Stimulated activated CD4-positive, alpha-beta T cell treated with anti-CD3 and anti-CD28 coated beads, Interleukin-1b, Interleukin-23, amount 100 ng/mL, for 1 hour (primary cell): ENCODE measurements at regions not wholly inside any gene's neighbourhood (a gene's known extent, or its start where the extent isn't known, plus 50 kb on each side); places are given as distances from the start of the nearest gene placed in this dataset.
"Not testable (repeated sequence)": the region's sequence is repeated elsewhere in the genome, so short reads cannot be mapped to it uniquely, and the experiment has no call there.

Source experiments
- DNase-seq, 2 donors: peaks; one replicate each; pipeline ENCODE4 v3.0.0-alpha.2; 2020; ENCODE audit warnings: low read depth in 2 of 2

DNA sequence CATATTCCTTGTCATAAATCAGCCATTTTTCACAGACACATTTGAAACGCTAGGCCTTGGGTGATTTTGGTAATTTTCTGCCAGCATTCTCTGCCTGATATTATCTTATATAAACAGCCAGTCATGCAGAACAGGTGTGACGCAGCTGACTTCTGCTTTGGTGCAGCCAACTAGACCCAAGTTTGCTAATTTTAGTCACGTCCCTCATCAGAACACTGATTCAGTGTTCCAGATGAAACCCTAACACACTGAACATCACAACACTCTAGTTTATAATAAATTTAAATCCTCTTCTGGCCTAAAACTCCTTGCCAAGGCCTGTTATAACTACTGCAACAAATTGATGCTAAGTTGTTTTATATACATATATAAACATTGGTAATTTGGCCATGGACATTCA lies 386.1 kb downstream of the SEC23A start:
- DNase-seq: no peak

DNA sequence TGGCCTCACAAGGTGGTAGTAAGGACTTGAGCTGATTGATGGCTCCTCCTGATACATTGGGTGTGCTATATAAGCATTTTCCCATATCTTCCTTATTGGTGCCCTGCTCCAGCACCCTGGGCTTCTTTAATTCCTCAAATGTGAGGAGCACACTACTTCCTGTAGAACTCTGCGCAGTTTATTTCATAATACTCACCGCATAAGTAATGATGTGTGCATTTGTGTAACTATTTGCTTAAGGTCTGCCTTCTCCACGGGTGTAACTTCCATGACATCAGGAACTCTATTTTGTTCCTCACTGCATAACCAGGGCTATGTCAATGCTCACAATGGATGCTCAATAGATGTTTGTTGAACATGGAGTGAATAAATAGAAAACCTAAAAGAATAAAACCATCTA lies 392.2 kb downstream of the SEC23A start:
- DNase-seq: no peak

DNA sequence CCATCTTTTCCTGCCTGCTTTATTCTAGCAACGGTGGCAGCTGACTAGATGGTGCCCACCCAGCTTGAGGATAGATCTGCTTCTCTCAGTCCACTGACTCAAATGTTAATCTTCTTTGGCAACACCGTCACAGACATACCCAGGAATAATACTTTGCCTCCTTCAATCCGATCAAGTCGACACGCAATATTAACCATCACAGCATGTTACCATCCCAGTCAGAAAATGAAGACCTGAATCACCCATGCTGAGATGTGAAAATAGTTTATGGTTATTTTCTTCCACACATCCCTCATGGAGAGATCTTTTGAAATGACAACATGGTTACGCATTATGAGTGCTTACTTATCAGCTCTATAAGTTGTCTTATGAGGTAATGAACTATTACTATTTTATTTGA lies 392.8 kb downstream of the SEC23A start:
- no peak for DNase-seq

DNA sequence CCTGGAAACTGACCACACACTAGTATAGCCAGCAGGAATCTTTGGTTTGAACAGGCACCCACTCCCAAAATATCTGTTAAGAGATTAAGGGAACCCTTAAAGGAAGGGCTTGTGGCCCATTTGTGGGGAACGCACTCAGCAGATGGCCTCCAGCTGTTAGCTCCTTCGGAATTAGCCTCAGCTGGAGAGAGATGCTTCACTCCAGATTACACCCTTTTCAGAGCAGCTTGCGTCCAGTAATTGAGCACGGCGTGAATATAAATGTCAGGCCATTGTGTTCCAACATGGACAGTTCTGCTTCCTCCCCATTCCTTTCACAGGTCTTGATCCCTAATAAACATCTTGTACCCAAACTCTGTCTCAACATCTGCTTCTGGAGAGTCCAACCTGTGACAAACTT lies 397.8 kb downstream of the SEC23A start:
- DNase-seq: no peak

DNA sequence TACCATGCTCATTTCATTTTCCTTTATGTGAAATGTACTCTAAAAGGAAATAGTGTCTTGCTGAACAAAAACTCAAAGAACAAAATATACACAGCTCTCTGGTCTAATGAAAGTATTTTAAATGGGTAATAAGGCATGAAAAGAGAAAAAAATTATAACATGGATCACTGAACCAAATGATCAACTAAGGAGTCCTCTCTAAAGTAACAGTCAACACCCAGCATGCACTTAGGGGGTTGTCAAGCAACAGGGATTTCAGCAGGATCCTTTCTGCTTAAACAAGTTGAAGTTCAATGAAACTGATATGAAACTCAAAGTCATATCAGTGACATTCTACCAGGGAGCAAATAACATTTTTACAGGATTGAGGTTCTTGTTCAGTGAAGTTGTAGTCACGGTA lies 398.8 kb downstream of the SEC23A start:
- no peak for DNase-seq

DNA sequence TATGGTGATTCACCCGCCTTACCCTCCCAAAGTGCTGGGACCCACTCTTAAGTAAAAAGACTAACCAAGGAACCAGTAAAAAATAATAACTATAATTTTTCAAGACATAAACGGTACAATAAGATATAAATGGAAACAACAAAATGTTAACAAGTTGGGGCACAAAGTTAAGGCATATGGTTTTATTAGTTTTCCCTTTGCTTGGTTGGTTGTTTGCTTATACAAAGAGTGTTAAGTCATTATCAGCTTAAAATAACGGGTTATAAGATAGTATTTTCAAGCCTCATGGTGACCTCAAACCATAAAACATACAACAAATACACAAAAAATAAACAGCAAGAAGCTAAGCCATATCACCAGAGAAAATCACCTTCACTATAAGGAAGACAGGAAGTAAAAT lies 406.1 kb downstream of the SEC23A start:
- no peak for DNase-seq

DNA sequence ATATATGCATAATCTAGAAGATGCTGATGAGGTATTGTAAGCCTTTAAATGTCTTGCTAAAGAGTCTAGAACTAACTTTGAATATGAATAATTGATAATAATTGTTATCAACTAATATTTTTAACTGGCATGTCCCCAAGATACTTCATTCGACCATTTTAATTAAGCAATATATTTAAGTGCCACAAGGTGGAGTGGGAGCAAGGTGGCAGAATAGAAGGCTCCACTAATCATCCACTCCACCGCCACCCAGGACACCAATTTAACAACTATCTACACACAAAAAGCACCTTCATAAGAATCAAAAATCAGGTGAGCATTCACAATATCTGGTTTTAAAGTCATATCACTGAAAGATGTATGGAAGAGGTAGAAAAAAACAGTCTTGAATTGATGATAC lies 409.6 kb downstream of the SEC23A start:
- DNase-seq: no peak

DNA sequence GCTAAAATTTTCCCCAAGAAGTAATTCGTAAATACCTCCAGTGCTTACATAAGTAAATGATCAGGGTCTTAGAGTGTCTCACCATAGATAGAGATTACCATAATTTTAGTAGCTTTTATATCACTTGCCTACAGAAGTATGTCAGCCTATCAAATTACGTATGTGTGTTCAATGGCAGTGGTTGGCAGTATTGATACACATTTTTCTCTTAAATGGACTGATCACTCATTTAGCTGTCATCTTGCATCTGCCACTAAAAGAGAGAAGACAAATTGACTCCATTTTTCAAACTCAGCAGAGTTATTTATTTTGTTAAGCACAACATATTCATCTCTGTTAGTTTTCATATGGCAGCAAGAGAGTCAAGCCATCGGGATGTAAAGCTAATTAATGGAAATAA lies 413.1 kb upstream of the CLEC14A start:
- DNase-seq: no peak

DNA sequence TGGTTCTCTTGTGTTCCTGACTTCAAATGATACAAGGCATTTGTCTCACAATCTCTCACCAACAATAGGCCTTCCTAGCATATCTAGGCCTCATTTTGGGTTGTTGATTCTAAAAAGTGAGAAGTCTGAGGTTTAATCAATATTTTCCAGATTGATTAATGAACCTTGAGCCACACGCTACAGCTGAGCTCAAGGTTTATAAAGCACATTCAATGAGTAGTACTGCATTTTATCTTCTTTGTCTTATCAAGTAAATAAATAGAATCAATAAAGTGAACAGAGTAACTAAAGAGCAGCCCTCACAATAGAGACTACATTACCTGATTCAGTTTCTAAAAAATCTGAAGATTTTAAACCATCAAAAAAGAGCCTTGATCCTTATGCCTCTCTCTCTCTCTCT lies 407.5 kb upstream of the CLEC14A start:
- DNase-seq: no peak

DNA sequence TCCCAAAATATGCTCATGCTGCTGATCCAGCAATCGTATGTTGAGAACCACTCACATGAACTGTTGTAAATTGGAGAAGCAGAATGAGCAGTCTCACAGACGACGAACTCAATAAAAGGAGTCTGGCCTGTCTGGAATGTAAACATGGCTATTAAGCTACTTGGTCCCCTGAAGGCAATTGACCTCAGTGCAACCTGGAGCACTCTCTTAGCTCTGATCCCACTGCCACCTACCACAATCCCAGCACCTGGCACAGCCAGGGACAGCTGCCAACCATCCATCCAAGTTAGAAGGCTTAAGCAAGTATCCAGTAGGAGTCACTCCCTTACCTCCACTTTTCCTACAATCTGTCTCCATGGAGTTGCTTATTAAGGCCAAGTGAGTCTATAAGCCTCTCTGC lies 406.9 kb upstream of the CLEC14A start:
- DNase-seq: no peak

DNA sequence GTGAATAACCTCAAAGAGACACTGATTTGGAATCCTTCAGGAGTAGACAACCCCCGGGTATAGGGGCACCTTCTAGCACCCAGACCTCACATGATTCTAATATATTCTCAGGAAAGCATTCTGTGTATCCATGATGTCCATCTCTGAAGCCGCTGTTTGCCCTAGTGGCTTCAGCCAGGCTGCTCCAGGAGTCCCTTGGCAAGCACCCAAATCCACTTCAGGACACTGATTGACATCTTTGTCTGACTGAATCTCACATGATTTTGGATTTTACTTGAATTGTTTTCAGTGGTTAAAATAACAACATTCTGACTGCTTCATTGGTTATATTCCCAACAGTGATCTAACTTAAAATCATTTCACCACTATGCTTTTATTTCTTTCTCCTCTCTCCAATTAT lies 390.5 kb upstream of the CLEC14A start:
- DNase-seq: no peak

DNA sequence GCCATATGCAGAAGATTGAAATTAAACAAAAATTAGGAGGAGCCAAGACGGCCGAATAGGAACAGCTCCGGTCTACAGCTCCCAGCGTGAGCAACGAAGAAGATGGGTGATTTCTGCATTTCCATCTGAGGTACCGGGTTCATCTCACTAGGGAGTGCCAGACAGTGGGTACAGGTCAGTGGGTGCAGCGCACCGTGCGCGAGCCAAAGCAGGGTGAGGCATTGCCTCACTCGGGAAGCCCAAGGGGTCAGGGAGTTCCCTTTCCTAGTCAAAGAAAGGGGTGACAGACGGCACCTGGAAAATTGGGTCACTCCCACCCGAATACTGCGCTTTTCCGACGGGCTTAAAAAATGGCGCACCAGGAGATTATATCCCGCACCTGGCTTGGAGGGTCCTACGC lies 379.0 kb upstream of the CLEC14A start:
- not testable (repeated sequence) for DNase-seq

DNA sequence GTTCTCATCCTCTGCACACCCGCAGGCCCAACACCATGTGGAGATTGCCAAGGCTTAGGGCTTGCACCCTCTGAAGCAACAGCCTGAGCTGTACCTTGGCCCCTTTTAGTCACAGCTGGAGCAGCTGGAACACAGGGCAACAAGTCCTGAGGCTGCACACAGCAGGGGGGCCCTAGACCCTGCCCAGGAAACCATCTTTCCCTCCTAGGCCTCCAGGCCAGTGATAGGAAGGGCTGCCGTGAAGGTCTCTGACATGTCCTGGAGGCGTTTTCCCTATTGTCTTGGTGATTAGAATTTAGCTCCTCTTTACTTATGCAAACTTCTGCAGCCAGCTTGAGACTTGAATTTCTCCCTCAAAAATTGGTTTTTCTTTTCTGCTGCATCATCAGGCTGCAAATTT lies 373.5 kb upstream of the CLEC14A start:
- DNase-seq: no peak

DNA sequence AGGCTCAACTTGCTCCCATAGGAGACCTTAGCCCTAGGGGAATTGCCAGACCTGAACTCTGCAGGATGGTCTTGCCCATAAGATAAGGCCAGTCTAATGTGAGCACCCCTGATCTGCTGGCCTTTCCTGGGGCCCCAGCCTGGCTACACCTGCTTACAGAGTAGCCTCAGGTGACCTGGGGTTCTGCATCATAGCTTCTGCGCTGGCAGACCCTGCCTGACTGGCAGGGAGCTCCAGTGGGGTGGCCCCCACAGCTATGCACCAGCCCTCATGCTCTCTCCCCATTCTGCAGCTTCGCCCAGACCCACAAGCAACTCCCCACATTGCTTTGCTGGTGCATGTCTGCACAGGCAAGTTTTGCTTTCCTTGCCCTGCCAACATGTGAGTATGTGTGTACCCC lies 371.3 kb upstream of the CLEC14A start:
- no peak for DNase-seq

DNA sequence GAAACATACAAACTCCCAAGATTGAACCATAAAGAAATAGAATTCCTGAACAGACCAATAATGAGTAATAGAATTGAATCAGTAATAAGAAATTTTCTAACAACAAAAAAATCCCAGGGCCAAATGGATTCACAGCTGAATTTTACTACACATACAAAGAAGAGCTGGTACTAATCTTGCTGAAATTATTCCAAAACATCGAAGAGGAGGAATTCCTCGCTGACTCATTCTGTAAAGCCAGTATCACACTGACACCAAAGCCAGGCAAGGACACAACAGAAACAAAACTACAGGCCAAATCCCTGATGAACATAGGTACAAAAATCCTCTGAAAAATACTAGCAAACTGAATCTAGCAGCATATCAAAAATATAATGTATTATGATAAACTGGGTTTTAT lies 367.8 kb upstream of the CLEC14A start:
- DNase-seq: no peak

DNA sequence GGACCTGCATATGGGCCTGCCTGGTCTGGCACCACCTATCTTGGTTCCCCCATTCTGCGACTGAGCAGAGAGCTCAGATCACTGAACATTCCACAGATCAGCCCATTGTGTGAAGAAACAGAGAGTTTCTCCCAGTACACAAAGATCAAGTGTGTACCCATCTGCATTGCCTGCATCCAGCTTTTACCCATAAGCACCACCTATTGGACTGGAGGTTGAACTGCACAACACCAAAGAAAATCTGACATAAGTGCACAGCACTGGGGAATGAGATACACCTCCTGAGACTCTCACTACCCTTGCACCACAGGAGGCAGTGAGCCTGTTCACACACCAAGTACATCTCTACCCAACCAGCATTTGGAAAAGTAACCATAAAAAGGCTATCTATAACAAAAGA lies 362.6 kb upstream of the CLEC14A start:
- DNase-seq: no peak

DNA sequence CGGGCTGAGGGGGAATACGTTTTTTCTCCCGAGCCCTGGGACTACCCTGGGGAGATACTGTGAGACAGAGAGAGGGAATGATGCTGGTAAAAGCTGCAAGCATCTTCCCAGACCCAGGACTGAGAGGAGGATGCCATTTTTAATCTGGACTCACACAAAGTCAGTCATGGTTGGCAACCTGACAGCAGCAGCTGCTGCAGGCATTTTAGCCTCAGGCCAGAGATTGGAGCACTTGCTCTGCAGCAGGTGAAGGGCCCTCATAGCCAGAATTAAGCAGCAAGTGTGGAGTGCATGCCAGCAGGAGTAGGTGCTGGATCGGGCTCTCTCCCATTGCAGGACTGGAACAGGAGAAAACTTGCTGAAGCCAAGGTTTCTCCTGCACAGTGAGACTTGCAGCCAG lies 361.1 kb upstream of the CLEC14A start:
- DNase-seq: no peak

DNA sequence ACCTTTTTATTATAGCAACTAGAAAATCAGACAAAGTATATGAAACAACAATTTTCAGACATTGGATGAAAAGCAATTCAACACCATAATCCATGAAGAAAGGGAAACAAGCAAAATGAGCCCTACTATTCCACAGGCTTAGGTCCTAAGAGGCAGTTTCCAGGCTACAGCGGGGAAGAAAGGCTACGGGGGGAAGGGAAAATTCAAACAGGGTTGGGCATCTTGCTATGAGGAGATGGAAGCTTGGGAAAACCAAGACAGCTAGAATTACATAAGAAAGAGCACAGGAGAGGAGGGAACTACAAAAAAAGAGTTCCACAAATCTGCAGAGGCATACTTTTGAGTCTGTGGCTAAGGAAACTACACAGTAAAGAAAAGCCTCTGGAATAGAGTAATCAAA lies 356.0 kb upstream of the CLEC14A start:
- no peak for DNase-seq

DNA sequence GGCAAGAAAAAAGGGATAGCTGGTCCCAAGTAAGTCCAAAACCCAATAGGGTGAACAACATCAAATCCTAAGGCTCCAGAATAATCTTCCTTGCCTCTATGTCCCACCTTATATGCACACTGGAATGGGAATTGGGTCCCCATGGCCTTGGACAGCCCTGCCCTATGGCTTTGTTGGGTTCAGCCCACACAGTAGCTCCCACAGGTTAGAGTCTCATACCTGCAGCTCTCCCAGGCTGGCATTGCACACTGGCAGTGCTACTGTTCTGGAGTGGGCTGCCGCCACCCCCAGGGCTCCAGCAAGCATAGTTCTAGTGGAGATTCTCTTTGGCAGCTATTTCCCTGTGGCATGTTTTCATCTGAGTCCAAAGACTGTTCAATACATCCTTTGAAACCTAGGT lies 352.4 kb upstream of the CLEC14A start:
- DNase-seq: no peak

DNA sequence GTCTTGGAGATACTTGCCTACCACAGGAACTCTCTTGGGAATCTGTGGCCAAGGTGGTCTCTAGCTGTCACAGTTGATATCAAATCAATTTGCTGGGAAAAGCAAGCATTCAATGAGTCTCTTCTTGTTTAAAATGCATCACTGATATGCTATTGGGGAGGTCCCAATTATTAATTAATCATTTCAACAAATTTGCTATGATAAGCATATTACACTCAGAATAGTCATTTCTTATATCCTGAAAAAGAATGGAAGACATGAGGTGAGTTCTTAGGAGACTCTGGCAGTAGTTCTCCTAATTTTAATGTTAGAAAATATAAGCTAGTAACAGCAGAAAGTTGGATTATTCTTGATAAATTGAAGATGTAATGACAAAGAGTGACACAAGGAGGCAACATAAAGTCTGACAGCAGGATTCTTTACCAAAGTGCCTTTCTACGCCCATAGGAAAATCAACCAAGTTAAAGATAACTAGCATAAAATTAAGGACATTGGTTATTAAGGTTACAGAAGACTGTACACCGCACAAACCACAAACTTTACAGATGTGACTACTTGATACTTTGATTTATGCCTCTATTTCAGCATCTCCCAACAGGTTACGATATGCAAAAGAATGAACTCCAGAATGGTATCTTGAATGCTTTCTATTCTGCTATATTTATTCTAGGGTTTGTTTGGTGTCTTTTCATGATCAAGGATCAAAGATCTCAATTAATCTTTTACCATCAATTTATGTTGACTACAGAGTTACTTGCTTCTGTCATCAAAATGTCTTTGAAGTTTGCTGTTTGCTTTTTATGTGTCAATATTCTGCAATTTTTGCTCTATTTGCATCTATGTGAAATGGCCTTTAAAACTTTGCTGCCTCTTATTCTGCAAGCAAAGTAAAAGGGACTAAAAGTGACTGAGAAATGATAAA lies 349.6 kb upstream of the CLEC14A start:
- DNase-seq: no peak

DNA sequence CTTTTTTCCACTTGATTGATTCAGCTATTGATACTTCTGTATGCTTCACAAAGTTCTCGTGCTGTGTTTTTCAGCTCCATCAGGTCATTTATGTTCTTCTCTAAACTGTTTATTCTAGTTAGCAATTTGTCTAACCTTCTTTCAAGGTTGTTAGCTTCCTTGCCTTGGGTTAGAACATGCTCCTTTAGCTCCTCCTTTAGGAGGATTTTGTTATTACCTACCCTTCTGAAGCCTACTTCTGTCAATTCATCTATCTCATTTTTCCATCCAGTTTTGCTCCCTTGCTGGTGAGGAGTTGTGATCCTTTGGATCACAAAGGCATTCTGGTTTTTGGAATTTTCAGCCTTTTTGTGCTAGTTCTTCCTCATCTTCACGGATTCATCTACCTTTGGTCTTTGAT lies 344.7 kb upstream of the CLEC14A start:
- not testable (repeated sequence) for DNase-seq

DNA sequence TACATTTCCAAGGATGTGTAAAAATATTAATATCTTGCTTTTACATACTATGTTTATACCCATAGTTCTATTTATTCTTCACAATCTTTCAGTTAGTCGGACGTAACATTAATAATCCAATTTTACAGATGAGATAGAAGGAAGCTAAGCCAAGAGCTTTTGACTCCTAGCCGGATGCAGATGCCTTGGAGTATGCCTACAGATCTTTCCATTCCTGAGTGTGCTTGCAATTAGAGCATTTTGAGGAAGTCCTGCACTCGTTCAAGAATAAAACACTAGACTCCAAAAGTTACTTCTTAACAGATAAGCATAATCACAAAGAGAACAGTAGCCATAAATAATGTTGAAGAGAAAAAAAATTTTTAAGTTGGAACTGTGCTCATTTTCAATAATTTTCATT lies 337.6 kb upstream of the CLEC14A start:
- DNase-seq: no peak

DNA sequence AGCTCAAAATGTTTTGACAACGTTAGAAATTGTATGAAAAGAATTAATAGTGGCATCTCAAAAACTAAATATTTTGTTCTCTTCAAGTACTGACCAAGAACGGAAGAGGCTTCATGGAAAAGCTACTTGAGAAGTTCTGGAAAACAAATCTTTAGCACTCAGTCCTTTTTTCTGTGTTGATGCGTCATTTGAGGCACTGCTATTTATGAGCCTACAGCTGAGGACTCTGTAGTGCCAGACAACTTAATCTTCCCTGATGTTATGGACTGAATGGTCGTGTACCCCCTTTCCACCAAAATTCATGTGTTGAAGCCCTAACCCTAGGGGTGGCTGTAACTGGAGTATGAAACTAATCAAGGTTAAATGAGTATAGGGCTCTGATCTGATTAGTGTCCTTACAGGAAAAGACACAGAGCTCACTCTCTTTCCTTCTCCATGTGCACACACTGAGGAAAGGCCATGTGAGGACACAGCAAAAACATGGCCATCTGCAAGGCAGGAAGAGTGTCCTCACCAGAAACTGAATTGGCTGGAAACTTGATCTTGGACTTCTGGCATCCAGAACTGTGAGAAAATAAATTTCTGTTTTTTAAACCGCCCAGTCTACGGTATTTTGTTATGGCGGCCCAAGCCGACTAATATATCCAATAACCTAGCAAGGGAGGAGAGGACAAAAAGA lies 337.0 kb upstream of the CLEC14A start:
- DNase-seq: no peak
